WTC11 (cell line): ENCODE measurements at regions not wholly inside any gene's neighbourhood (a gene's known extent, or its start where the extent isn't known, plus 50 kb on each side); places are given as distances from the start of the nearest gene placed in this dataset.

Experiments
- ATF2 ChIP-seq: sonication (generic); formaldehyde crosslinking; IDR thresholded peaks from 2 replicates; pipeline ENCODE4 v1.8.1; 2022; ENCODE audit warnings: low read depth, missing genetic modification reagents, borderline replicate concordance
- ELF4 ChIP-seq: sonication (generic); formaldehyde crosslinking; IDR thresholded peaks from 2 replicates; pipeline ENCODE4 v1.8.1; 2022; ENCODE audit warnings: low read depth, mild to moderate bottlenecking, moderate library complexity, missing genetic modification reagents
- ESRRA ChIP-seq: sonication (generic); formaldehyde crosslinking; IDR thresholded peaks from 2 replicates; pipeline ENCODE4 v1.8.1; 2022; ENCODE audit warnings: mild to moderate bottlenecking, missing genetic modification reagents, borderline replicate concordance
- JUN ChIP-seq: sonication (generic); formaldehyde crosslinking; IDR thresholded peaks from 2 replicates; pipeline ENCODE4 v1.8.0; 2023; ENCODE audit warnings: mild to moderate bottlenecking, missing genetic modification reagents
- MAX ChIP-seq: sonication (generic); formaldehyde crosslinking; IDR thresholded peaks from 2 replicates; pipeline ENCODE4 v1.8.0; 2022; ENCODE audit warnings: mild to moderate bottlenecking, missing genetic modification reagents
- TF ChIP-seq, protein P1 (sequence below): sonication (generic); formaldehyde crosslinking; IDR thresholded peaks from 2 replicates; pipeline ENCODE4 v1.8.0; 2023; ENCODE audit warnings: missing genetic modification reagents
- TF ChIP-seq, protein P2 (sequence below): sonication (generic); formaldehyde crosslinking; IDR thresholded peaks from 2 replicates; pipeline ENCODE4 v1.8.1; 2022; ENCODE audit warnings: mild to moderate bottlenecking, moderate library complexity, missing genetic modification reagents

GRCh38 chr9:73617586-73617985 is 465.9 kb downstream of the ANXA1 start:
- TF ChIP-seq MAX (no peak), ESRRA (CRISPR knock-in tag) (no peak), ELF4 (no peak), JUN (CRISPR knock-in tag) (no peak), ATF2 (no peak)
- TF ChIP-seq, protein P1, sequence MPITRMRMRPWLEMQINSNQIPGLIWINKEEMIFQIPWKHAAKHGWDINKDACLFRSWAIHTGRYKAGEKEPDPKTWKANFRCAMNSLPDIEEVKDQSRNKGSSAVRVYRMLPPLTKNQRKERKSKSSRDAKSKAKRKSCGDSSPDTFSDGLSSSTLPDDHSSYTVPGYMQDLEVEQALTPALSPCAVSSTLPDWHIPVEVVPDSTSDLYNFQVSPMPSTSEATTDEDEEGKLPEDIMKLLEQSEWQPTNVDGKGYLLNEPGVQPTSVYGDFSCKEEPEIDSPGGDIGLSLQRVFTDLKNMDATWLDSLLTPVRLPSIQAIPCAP (CRISPR knock-in tag): no peak
- TF ChIP-seq, protein P2, sequence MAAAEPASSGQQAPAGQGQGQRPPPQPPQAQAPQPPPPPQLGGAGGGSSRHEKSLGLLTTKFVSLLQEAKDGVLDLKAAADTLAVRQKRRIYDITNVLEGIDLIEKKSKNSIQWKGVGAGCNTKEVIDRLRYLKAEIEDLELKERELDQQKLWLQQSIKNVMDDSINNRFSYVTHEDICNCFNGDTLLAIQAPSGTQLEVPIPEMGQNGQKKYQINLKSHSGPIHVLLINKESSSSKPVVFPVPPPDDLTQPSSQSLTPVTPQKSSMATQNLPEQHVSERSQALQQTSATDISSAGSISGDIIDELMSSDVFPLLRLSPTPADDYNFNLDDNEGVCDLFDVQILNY (CRISPR knock-in tag): no peak
